Fibroblast of lung (primary cell): ENCODE measurements at regions not wholly inside any gene's neighbourhood (a gene's known extent, or its start where the extent isn't known, plus 50 kb on each side); places are given as distances from the start of the nearest gene placed in this dataset.

ENCODE experiments used
- DNase-seq, 2 donors: peaks; one replicate each; pipeline versions ENCODE4 v3.0.0 to v3.0.0-alpha.2; 2010; ENCODE audit warnings: low read depth in 2 of 2
- H2AFZ ChIP-seq: 2 replicates; pipeline ENCODE4 v1.5.1; 2012; ENCODE audit warnings: low read length, control low read depth, inconsistent platforms
- H3K27ac ChIP-seq: 2 replicates; pipeline ENCODE4 v1.5.1; 2011; ENCODE audit warnings: low read length, control low read depth; ENCODE audit not compliant: insufficient read depth
- H3K27me3 ChIP-seq: 2 replicates; pipeline ENCODE4 v1.5.1; 2011; ENCODE audit warnings: mild to moderate bottlenecking, low read length; ENCODE audit not compliant: control insufficient read depth, insufficient read depth
- H3K36me3 ChIP-seq: 2 replicates; pipeline ENCODE4 v1.5.1; 2011; ENCODE audit warnings: low read length; ENCODE audit not compliant: control insufficient read depth, insufficient read depth
- H3K4me1 ChIP-seq: 2 replicates; pipeline ENCODE4 v1.5.1; 2011; ENCODE audit warnings: low read length; ENCODE audit not compliant: control insufficient read depth, insufficient read depth; ENCODE audit errors: extremely low read depth
- H3K4me2 ChIP-seq: 2 replicates; pipeline ENCODE4 v1.5.1; 2011; ENCODE audit warnings: low read length, control low read depth; ENCODE audit not compliant: insufficient read depth; ENCODE audit errors: extremely low read depth
- H3K4me3 ChIP-seq, 4 experiments: fragments of 200-600 bp in 1 of 4; sonication (generic) in 1 of 4; replicated peaks in 1 of 4; 2 replicates each; pipeline ENCODE4 v1.5.1; 2011 to 2016; ENCODE audit warnings: low read length in 4 of 4, low read depth in 3 of 4, mild to moderate bottlenecking in 3 of 4, control low read depth in 2 of 4, inconsistent platforms in 1 of 4, mixed read lengths in 1 of 4; ENCODE audit not compliant: insufficient read depth in 1 of 4; ENCODE audit errors: control extremely low read depth in 1 of 4
- H3K79me2 ChIP-seq: 2 replicates; pipeline ENCODE4 v1.5.1; 2012; ENCODE audit warnings: mild to moderate bottlenecking, low read length, inconsistent platforms; ENCODE audit not compliant: control insufficient read depth, insufficient read depth
- H3K9ac ChIP-seq: 2 replicates; pipeline ENCODE4 v1.5.1; 2011; ENCODE audit warnings: mild to moderate bottlenecking, low read length, control low read depth; ENCODE audit not compliant: insufficient read depth
- H3K9me3 ChIP-seq: 2 replicates; pipeline ENCODE4 v1.5.1; 2012; ENCODE audit warnings: low read depth, low read length; ENCODE audit not compliant: control insufficient read depth, insufficient read depth
- H4K20me1 ChIP-seq: 2 replicates; pipeline ENCODE4 v1.5.1; 2011; ENCODE audit warnings: low read length; ENCODE audit not compliant: control insufficient read depth, insufficient read depth; ENCODE audit errors: extremely low read depth
- EZH2 ChIP-seq: IDR thresholded peaks from 2 replicates; pipeline ENCODE4 v1.5.1; 2012; ENCODE audit warnings: low read length, control low read depth, mild to moderate bottlenecking; ENCODE audit errors: missing control alignments
- TF ChIP-seq, protein P1 (sequence below), 2 donors: IDR thresholded peaks in 1 of 2; conservative IDR thresholded peaks in 1 of 2; 1 replicate in 1 of 2; 2 replicates in 1 of 2; pipeline ENCODE4 v1.5.1; 2011 to 2012; ENCODE audit warnings: low read length in 2 of 2, control low read depth in 1 of 2, inconsistent platforms in 1 of 2, low read depth in 1 of 2, mild to moderate bottlenecking in 1 of 2

DNA sequence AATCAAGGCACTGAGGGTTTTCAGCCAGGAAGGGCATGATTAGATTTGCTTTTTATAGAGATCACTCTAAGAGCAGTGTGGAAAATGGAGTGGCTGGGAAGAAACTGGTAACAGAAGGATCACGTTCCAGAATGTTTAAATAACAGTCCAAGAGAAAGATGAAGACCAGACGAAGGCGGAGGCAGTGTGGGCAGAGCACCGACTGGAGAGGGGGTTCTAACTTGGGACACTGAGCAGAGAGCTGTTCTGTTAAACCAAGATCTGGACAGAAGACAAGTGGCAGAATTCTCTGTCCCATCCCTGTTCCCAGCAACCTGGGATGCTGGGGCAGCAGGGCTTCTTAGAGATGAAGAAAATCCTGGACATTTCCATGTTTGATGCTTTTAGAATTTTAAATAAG is 249.1 kb upstream of the NR4A3 start:
- DNase-seq: no peak
- no peaks in the 10 kb centered on the region for H3K9me3 ChIP-seq
- H3K4me1 ChIP-seq: no peaks in the 10 kb centered on the region
- peaks cover 4% of the 10 kb centered on the region for H3K27me3 ChIP-seq
- no peaks in the 10 kb centered on the region for H4K20me1 ChIP-seq
- H3K36me3 ChIP-seq: no peaks in the 10 kb centered on the region
- no peak overlapping the region for H2AFZ ChIP-seq
- H3K4me3 ChIP-seq: no peak overlapping the region
- no peak overlapping the region for H3K27ac ChIP-seq
- H3K4me2 ChIP-seq: no peak overlapping the region
- H3K9ac ChIP-seq: no peak overlapping the region
- TF ChIP-seq, protein P1, sequence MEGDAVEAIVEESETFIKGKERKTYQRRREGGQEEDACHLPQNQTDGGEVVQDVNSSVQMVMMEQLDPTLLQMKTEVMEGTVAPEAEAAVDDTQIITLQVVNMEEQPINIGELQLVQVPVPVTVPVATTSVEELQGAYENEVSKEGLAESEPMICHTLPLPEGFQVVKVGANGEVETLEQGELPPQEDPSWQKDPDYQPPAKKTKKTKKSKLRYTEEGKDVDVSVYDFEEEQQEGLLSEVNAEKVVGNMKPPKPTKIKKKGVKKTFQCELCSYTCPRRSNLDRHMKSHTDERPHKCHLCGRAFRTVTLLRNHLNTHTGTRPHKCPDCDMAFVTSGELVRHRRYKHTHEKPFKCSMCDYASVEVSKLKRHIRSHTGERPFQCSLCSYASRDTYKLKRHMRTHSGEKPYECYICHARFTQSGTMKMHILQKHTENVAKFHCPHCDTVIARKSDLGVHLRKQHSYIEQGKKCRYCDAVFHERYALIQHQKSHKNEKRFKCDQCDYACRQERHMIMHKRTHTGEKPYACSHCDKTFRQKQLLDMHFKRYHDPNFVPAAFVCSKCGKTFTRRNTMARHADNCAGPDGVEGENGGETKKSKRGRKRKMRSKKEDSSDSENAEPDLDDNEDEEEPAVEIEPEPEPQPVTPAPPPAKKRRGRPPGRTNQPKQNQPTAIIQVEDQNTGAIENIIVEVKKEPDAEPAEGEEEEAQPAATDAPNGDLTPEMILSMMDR (conservative IDR thresholded peaks at IDR 0.05 in 1 of 2, IDR thresholded peaks at IDR 0.05 in 1 of 2; ENCODE audit: low read depth in 1 of 2, low read length in 2 of 2): no peak
- TF ChIP-seq EZH2: no peak
- no peaks in the 10 kb centered on the region for H3K79me2 ChIP-seq

DNA sequence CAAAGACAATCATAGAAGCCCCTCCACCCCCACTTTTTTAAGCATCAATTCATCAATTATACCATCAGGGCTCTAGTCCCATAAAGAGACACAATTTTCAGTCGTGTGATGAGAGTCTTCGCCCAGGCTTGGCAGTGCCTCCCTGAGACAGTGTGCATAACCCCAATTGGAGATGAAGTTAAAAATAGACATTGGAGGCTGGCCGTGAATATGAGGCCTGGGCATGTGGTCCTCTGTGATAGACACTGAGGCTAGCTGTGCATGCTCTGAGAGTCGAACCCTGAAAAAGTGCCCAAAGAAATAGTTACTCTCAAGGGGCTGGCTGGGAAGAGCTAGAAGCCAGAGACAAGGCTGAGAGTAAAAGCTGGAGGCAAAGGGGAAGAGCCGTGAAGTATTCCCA is 248.6 kb upstream of the NR4A3 start:
- Histone ChIP-seq H3K4me1 (no peaks in the 10 kb centered on the region), H3K79me2 (no peaks in the 10 kb centered on the region), H3K4me3 (no peak overlapping the region), H3K4me2 (no peak overlapping the region), H2AFZ (no peak overlapping the region), H3K9me3 (no peaks in the 10 kb centered on the region), H3K27me3 (peaks cover 2% of the 10 kb centered on the region), H4K20me1 (no peaks in the 10 kb centered on the region), H3K36me3 (no peaks in the 10 kb centered on the region), H3K27ac (no peak overlapping the region), H3K9ac (no peak overlapping the region)
- TF ChIP-seq, protein P1 (conservative IDR thresholded peaks at IDR 0.05 in 1 of 2, IDR thresholded peaks at IDR 0.05 in 1 of 2; ENCODE audit: low read depth in 1 of 2, low read length in 2 of 2): no peak
- no peak for TF ChIP-seq EZH2
- DNase-seq: no peak

DNA sequence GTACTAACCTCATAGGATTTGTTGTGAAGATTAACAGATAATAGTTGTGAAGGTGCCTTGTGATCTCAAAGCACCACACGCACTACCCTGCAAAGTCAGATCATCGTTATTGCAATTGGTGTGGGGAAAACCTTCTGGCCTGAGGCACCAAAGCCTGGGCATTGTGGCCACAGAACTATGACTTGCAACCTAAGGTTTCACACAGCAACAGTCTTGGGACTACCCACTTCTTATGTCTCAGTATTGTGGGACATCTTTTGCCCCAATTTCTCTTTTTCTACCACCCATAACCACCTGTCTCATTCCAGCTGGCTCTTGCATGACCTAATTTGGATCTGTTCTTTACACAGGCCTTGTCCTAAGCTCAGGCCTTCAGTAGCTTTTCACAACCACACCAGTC is 247.8 kb upstream of the NR4A3 start:
- DNase-seq: no peak
- Histone ChIP-seq H4K20me1 (no peaks in the 10 kb centered on the region), H3K9me3 (no peaks in the 10 kb centered on the region)

More for the DNA sequence above, 247.8 kb upstream of the NR4A3 start:
- no peak overlapping the region for H3K4me3 ChIP-seq
- no peaks in the 10 kb centered on the region for H3K36me3 ChIP-seq
- no peaks in the 10 kb centered on the region for H3K4me1 ChIP-seq
- peaks cover 2% of the 10 kb centered on the region for H3K27me3 ChIP-seq
- no peak overlapping the region for H2AFZ ChIP-seq
- TF ChIP-seq EZH2: no peak
- TF ChIP-seq, protein P1 (conservative IDR thresholded peaks at IDR 0.05 in 1 of 2, IDR thresholded peaks at IDR 0.05 in 1 of 2; ENCODE audit: low read depth in 1 of 2, low read length in 2 of 2): no peak
- H3K79me2 ChIP-seq: no peaks in the 10 kb centered on the region
- H3K4me2 ChIP-seq: no peak overlapping the region
- no peak overlapping the region for H3K9ac ChIP-seq
- H3K27ac ChIP-seq: no peak overlapping the region
